HS-27A (cell line): ENCODE measurements at regions not wholly inside any gene's neighbourhood (a gene's known extent, or its start where the extent isn't known, plus 50 kb on each side); places are given as distances from the start of the nearest gene placed in this dataset.
"Not testable (repeated sequence)": the region's sequence is repeated elsewhere in the genome, so short reads cannot be mapped to it uniquely, and the experiment has no call there.

Experiments used
- DNase-seq: peaks from one replicate; pipeline ENCODE4 v3.0.0-alpha.2; 2012; ENCODE audit warnings: low read depth, missing footprints

- DNase-seq, result no peak
These were observed 98.1 kb downstream of the CCDC71L start for GRCh38 chr7:106562711-106563366.

- DNase-seq, result no peak
These were observed 99.1 kb downstream of the CCDC71L start for GRCh38 chr7:106561666-106562411.

GRCh38 chr7:106561151-106561550 lies 99.8 kb downstream of the CCDC71L start:
- DNase-seq, result no peak

GRCh38 chr7:106560482-106560881 lies 100.5 kb downstream of the CCDC71L start:
- DNase-seq, result no peak

- DNase-seq, result not testable (repeated sequence)
These were observed 104.7 kb downstream of the CCDC71L start for GRCh38 chr7:106556244-106556643.

- not testable (repeated sequence) for DNase-seq
These were observed 106.3 kb downstream of the CCDC71L start for GRCh38 chr7:106554623-106555022.

GRCh38 chr7:106553446-106553836 lies 107.5 kb downstream of the CCDC71L start:
- DNase-seq, result no peak

- no peak for DNase-seq
These were observed 108.1 kb downstream of the CCDC71L start for GRCh38 chr7:106552645-106553445.

GRCh38 chr7:106551936-106552335 lies 109.0 kb downstream of the CCDC71L start:
- DNase-seq, result no peak

- DNase-seq, result no peak
These were observed 112.5 kb downstream of the CCDC71L start for GRCh38 chr7:106548491-106548890.

GRCh38 chr7:106545275-106545674 lies 115.7 kb downstream of the CCDC71L start:
- DNase-seq, result no peak

- DNase-seq, result no peak
These were observed 117.7 kb downstream of the CCDC71L start for GRCh38 chr7:106543221-106543757.

- DNase-seq, result peak; percentile 55
These were observed 118.3 kb downstream of the CCDC71L start for GRCh38 chr7:106542550-106543220.

GRCh38 chr7:106538638-106539037 lies 122.3 kb downstream of the CCDC71L start:
- DNase-seq, result no peak

- no peak for DNase-seq
These were observed 123.8 kb downstream of the CCDC71L start for GRCh38 chr7:106537119-106537518.

GRCh38 chr7:106536079-106536478 lies 124.9 kb downstream of the CCDC71L start:
- DNase-seq, result no peak

- no peak for DNase-seq
These were observed 125.6 kb downstream of the CCDC71L start for GRCh38 chr7:106535234-106535932.

GRCh38 chr7:106534271-106534846 lies 126.6 kb downstream of the CCDC71L start:
- DNase-seq, result no peak

GRCh38 chr7:106530183-106530582 lies 130.8 kb downstream of the CCDC71L start:
- DNase-seq, result not testable (repeated sequence)

GRCh38 chr7:106526617-106527016 lies 134.3 kb downstream of the CCDC71L start:
- not testable (repeated sequence) for DNase-seq

- no peak for DNase-seq
These were observed 136.3 kb downstream of the CCDC71L start for GRCh38 chr7:106524690-106525059.
